ENCODE measurements at regions not wholly inside any gene's neighbourhood (a gene's known extent, or its start where the extent isn't known, plus 50 kb on each side); places are given as distances from the start of the nearest gene placed in this dataset.

DNA sequence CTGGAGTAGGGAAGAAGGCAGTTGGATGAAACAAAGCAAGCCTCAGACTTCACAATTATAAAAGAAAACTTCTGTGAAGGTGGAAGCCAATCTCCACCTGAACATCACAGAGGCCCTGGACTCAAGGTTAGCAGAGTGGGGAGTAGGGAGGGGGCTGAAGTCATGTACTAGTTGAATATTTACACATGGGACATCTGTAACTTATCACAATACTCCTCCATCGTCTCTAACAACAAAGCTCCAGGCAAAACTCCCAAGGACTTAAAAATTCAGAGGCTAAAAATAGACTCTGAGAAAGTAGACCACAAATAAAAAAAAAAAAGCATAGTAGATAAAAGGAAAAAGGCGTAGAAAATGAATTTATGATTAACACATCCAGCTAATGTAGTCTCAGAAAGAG lies 326.3 kb upstream of the PKN2 start:
- Mint-ChIP-seq H3K27ac (no peak overlapping the region), H3K9me3 (ENCODE audit: low read depth) (no peaks in the 10 kb centered on the region), H3K36me3 (no peaks in the 10 kb centered on the region), H3K4me1 (no peaks in the 10 kb centered on the region), H3K4me3 (no peak overlapping the region), H3K27me3 (no peaks in the 10 kb centered on the region)
- DNase-seq = no peak
- no peak for ATAC-seq
- CTCF ChIA-PET = no interaction called here

DNA sequence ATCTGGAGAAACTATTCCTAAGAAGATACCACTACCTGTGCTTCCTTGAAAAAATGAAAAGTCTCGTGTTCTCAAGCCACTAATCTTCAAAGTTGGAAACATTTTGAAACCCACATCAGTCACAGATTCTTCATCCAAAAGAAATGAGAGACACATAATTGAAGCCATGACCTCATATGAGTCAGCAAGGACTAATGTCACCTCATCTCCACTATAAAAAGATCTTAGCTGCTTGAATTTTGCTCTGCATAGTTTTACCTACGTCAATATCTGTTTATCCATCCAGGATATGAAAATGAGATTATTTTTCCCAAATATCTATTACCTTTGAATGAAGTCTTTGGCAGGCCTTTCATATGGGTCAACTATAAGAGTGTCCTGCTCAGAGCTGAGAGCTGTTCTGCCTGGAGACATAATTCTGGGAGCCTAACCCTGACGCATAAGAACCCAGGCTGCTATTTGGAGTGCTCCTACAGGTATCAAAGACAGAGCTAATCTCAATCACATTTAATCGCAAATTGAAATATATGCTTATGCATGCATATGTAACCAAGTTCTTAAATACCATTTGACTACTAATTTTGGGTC lies 312.5 kb upstream of the PKN2 start:
- Mint-ChIP-seq H3K4me1 (no peaks in the 10 kb centered on the region), H3K9me3 (ENCODE audit: low read depth) (no peaks in the 10 kb centered on the region), H3K4me3 (no peak overlapping the region), H3K36me3 (no peaks in the 10 kb centered on the region), H3K27me3 (no peaks in the 10 kb centered on the region), H3K27ac (no peak overlapping the region)
- DNase-seq (no peak), ATAC-seq (no peak)
- CTCF ChIA-PET = no interaction called here

GRCh38 chr1:88375977-88376376 lies 308.1 kb upstream of the PKN2 start:
- H3K4me3 Mint-ChIP-seq = no peak overlapping the region
- no peaks in the 10 kb centered on the region for H3K27me3 Mint-ChIP-seq
- no peaks in the 10 kb centered on the region for H3K4me1 Mint-ChIP-seq
- ATAC-seq (no peak), DNase-seq (no peak)
- CTCF ChIA-PET = no interaction called here
- no peaks in the 10 kb centered on the region for H3K36me3 Mint-ChIP-seq
- H3K27ac Mint-ChIP-seq = no peak overlapping the region
- no peaks in the 10 kb centered on the region for H3K9me3 Mint-ChIP-seq (ENCODE audit: low read depth)

GRCh38 chr1:88376421-88376820 lies 307.7 kb upstream of the PKN2 start:
- CTCF ChIA-PET = no interaction called here
- Mint-ChIP-seq H3K9me3 (ENCODE audit: low read depth) (no peaks in the 10 kb centered on the region), H3K27ac (no peak overlapping the region), H3K4me3 (no peak overlapping the region), H3K36me3 (no peaks in the 10 kb centered on the region), H3K27me3 (no peaks in the 10 kb centered on the region), H3K4me1 (no peaks in the 10 kb centered on the region)
- DNase-seq (no peak), ATAC-seq (no peak)

DNA sequence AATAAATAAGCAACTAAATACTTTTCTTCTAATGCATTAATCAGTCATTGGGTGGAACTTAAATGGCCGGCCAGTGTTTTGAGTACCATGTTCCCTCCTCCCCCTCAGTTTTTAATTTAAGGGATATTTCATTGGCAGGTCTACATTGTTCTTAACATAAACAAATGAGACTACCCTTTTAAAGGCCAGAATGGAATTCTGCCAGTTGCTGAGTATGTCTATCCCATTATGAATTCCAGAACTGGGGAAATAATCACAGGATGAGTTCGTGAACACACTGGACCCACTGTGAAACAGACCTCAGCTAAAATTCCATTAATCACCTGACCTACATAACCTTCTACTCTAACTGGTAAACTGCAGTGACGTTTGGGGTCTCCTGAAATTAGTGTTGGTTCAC lies 305.5 kb upstream of the PKN2 start:
- no peak overlapping the region for H3K27ac Mint-ChIP-seq
- no peaks in the 10 kb centered on the region for H3K27me3 Mint-ChIP-seq
- no peak overlapping the region for H3K4me3 Mint-ChIP-seq
- ATAC-seq (no peak), DNase-seq (no peak)
- CTCF ChIA-PET = no interaction called here
- no peaks in the 10 kb centered on the region for H3K9me3 Mint-ChIP-seq (ENCODE audit: low read depth)
- no peaks in the 10 kb centered on the region for H3K36me3 Mint-ChIP-seq
- H3K4me1 Mint-ChIP-seq = no peaks in the 10 kb centered on the region

GRCh38 chr1:88394958-88395357 lies 289.1 kb upstream of the PKN2 start:
- Mint-ChIP-seq H3K9me3 (ENCODE audit: low read depth) (peaks cover 2% of the 10 kb centered on the region), H3K4me1 (no peaks in the 10 kb centered on the region), H3K27me3 (no peaks in the 10 kb centered on the region), H3K27ac (no peak overlapping the region), H3K4me3 (no peak overlapping the region), H3K36me3 (no peaks in the 10 kb centered on the region)
- DNase-seq (no peak), ATAC-seq (no peak)
- CTCF ChIA-PET = no interaction called here

DNA sequence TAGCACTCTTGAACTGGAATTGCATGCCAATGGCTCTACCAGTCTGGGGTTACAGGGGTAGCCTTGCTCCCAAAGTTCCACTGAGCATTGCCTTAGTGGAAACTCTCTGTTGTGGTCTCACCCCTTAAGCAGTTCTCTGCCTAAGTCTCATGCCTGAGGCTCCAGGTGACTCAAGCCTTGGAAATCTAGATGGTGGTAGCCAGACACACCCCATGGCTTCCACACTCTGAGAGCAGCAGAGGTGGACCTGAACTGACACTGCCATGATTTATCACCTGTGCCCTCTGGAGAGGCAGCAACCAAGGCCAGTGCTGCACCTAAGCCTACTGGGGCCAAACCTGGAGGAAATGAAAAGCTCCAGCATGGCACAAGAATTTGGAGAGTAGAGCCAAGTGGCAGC lies 285.7 kb upstream of the PKN2 start:
- no peaks in the 10 kb centered on the region for H3K27me3 Mint-ChIP-seq
- ATAC-seq = no peak
- H3K9me3 Mint-ChIP-seq (ENCODE audit: low read depth) = peaks cover 2% of the 10 kb centered on the region
- DNase-seq = no peak
- H3K36me3 Mint-ChIP-seq = no peaks in the 10 kb centered on the region
- H3K27ac Mint-ChIP-seq = no peak overlapping the region
- CTCF ChIA-PET = no interaction called here
- H3K4me1 Mint-ChIP-seq = peaks cover 3% of the 10 kb centered on the region
- H3K4me3 Mint-ChIP-seq = no peak overlapping the region

DNA sequence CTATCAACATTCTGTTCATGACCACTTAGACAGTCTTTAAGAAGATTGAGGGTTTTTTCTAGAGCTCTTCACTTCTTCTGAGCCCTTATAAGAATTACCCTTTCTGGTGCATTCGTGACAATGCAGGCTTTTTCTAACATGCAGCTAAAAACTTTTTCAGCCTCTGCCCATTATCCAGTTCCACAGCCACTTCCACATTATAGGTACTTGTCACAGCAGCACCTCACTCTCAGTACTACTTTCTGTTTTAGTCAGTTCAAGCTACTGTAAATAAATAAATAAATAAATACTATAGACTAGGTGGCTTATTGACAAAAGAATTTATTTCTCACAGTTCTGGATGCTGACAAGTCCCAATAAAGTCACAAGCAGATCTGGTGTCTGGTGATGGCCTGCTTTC lies 284.4 kb upstream of the PKN2 start:
- ATAC-seq (no peak), DNase-seq (no peak)
- CTCF ChIA-PET = no interaction called here
- H3K27ac Mint-ChIP-seq = no peak overlapping the region
- no peaks in the 10 kb centered on the region for H3K27me3 Mint-ChIP-seq
- no peak overlapping the region for H3K4me3 Mint-ChIP-seq
- peaks cover 3% of the 10 kb centered on the region for H3K4me1 Mint-ChIP-seq
- H3K9me3 Mint-ChIP-seq (ENCODE audit: low read depth) = peaks cover 2% of the 10 kb centered on the region
- no peaks in the 10 kb centered on the region for H3K36me3 Mint-ChIP-seq

GRCh38 chr1:88401313-88401712 lies 282.8 kb upstream of the PKN2 start:
- peaks cover 2% of the 10 kb centered on the region for H3K9me3 Mint-ChIP-seq (ENCODE audit: low read depth)
- ATAC-seq (no peak), DNase-seq (no peak)
- no peak overlapping the region for H3K27ac Mint-ChIP-seq
- no peaks in the 10 kb centered on the region for H3K36me3 Mint-ChIP-seq
- CTCF ChIA-PET = no interaction called here
- H3K4me1 Mint-ChIP-seq = peaks cover 3% of the 10 kb centered on the region
- H3K4me3 Mint-ChIP-seq = no peak overlapping the region
- H3K27me3 Mint-ChIP-seq = no peaks in the 10 kb centered on the region

GRCh38 chr1:88404582-88404981 lies 279.5 kb upstream of the PKN2 start:
- no peak for DNase-seq
- Mint-ChIP-seq H3K4me1 (peaks cover 3% of the 10 kb centered on the region), H3K27ac (no peak overlapping the region), H3K27me3 (no peaks in the 10 kb centered on the region), H3K9me3 (ENCODE audit: low read depth) (no peaks in the 10 kb centered on the region), H3K36me3 (no peaks in the 10 kb centered on the region), H3K4me3 (no peak overlapping the region)
- ATAC-seq = no peak
- CTCF ChIA-PET = no interaction called here

DNA sequence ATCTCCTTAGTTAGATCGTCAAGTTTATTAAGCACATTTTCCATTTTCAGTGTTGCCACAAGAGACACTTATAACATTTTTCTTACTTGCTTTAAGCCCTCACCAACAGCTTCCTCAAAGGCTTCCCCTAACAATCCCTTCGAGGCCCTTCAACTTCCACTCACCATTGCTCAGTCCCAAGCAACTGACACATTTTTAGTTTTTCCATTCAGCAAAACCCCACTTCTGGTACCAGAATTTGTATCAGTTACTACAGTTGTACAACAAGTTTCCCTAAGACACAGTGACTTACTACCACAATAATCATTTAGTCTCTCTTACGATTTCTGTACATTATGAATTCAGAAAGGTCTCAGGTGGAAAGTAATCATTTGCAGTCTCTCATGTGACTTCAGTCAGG lies 276.8 kb upstream of the PKN2 start:
- no peaks in the 10 kb centered on the region for H3K4me1 Mint-ChIP-seq
- ATAC-seq (no peak), DNase-seq (no peak)
- H3K4me3 Mint-ChIP-seq = no peak overlapping the region
- H3K27me3 Mint-ChIP-seq = no peaks in the 10 kb centered on the region
- H3K9me3 Mint-ChIP-seq (ENCODE audit: low read depth) = no peaks in the 10 kb centered on the region
- H3K27ac Mint-ChIP-seq = no peak overlapping the region
- CTCF ChIA-PET = no interaction called here
- no peaks in the 10 kb centered on the region for H3K36me3 Mint-ChIP-seq

DNA sequence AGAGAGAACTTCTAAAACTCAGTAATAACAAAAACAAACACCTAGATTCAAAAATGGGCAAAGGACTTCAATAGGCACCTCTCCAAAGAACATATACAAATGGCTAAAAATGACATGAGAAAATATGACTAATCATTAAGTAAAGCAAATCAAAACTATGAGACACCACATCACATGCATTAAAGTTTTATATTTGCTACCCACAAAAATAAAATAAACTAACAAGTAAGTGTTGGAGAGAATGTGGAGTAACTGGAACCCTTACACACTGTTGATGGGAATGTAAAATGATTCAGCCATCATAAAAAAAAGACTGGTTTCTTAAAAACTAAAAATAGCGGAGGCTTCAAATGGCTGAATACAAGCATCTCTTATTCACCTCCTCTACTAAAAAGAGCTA lies 262.1 kb upstream of the PKN2 start:
- Mint-ChIP-seq H3K4me1 (no peaks in the 10 kb centered on the region), H3K4me3 (no peak overlapping the region), H3K9me3 (ENCODE audit: low read depth) (peaks cover 14% of the 10 kb centered on the region), H3K27me3 (no peaks in the 10 kb centered on the region), H3K36me3 (no peaks in the 10 kb centered on the region), H3K27ac (no peak overlapping the region)
- DNase-seq (no peak), ATAC-seq (no peak)
- CTCF ChIA-PET = no interaction called here

GRCh38 chr1:88433556-88433955 lies 250.5 kb upstream of the PKN2 start:
- CTCF ChIA-PET = no interaction called here
- H3K27me3 Mint-ChIP-seq = no peaks in the 10 kb centered on the region
- H3K4me1 Mint-ChIP-seq = no peaks in the 10 kb centered on the region
- peaks cover 6% of the 10 kb centered on the region for H3K9me3 Mint-ChIP-seq (ENCODE audit: low read depth)
- no peaks in the 10 kb centered on the region for H3K36me3 Mint-ChIP-seq
- H3K4me3 Mint-ChIP-seq = no peak overlapping the region
- DNase-seq (no peak), ATAC-seq (no peak)
- no peak overlapping the region for H3K27ac Mint-ChIP-seq

GRCh38 chr1:88434836-88435235 lies 249.2 kb upstream of the PKN2 start:
- Mint-ChIP-seq H3K9me3 (ENCODE audit: low read depth) (peaks cover 6% of the 10 kb centered on the region), H3K4me3 (no peak overlapping the region), H3K27ac (no peak overlapping the region), H3K27me3 (no peaks in the 10 kb centered on the region), H3K36me3 (no peaks in the 10 kb centered on the region), H3K4me1 (no peaks in the 10 kb centered on the region)
- CTCF ChIA-PET = no interaction called here
- ATAC-seq (no peak), DNase-seq (no peak)

DNA sequence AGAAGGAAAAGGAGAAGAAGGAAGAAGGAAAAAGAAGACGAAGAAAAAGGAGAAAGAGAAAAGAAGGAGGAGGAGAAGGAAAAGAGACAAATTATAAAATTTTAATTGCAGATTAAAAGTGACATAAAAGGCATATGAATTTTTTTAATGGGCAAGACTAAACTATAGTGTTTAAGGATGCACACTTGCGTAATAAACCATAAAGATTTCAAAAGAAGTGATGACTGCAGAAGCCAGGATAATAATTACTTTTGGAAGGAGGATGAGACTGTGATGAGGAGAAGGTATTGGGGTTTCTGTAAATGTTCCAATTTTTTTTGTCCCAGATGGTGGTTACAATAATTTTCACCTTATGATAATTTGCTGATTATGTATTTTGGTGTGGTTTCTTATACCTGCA lies 243.1 kb upstream of the PKN2 start:
- DNase-seq = no peak
- Mint-ChIP-seq H3K4me1 (no peaks in the 10 kb centered on the region), H3K4me3 (no peak overlapping the region), H3K36me3 (no peaks in the 10 kb centered on the region), H3K9me3 (ENCODE audit: low read depth) (peaks cover 6% of the 10 kb centered on the region), H3K27me3 (no peaks in the 10 kb centered on the region), H3K27ac (no peak overlapping the region)
- no peak for ATAC-seq
- CTCF ChIA-PET = no interaction called here
